CD4-positive, alpha-beta T cell treated with Interleukin-4 for 4 hours (primary cell): ENCODE measurements at regions not wholly inside any gene's neighbourhood (a gene's known extent, or its start where the extent isn't known, plus 50 kb on each side); places are given as distances from the start of the nearest gene placed in this dataset.
"Not testable (repeated sequence)": the region's sequence is repeated elsewhere in the genome, so short reads cannot be mapped to it uniquely, and the experiment has no call there.

Experiments used
- DNase-seq: peaks from one replicate; pipeline ENCODE4 v3.0.0-alpha.2; 2020

- DNase-seq: no peak
Observed at GRCh38 chr6:9365378-9365777, 930.0 kb upstream of the SLC35B3 start.

DNA sequence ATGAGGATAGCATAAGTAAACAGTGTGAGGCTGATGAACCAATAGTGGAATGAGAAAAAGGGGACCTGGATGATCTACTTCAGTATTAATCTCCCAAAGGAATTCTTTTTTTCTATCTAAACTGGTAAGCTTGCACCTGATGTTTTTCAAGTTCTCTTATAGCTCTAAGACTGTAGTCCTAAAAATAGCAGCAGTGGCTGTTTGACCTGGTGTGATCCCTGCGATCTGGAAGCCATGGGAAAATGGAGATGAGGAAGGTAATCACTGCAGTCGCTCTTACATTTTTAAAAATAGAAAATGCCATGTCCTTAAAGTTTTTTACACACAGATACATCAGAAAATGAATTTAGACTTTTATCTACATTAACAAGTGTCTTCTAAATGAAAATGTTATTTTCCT is 926.4 kb upstream of the SLC35B3 start:
- DNase-seq: no peak

GRCh38 chr6:9360881-9361280 is 925.5 kb upstream of the SLC35B3 start:
- DNase-seq: no peak

GRCh38 chr6:9347608-9348007 is 912.3 kb upstream of the SLC35B3 start:
- no peak for DNase-seq

- no peak for DNase-seq
Observed at GRCh38 chr6:9346923-9347322, 911.6 kb upstream of the SLC35B3 start.

- no peak for DNase-seq
Observed at GRCh38 chr6:9335431-9335830, 900.1 kb upstream of the SLC35B3 start.

- DNase-seq: no peak
Observed at GRCh38 chr6:9334979-9335378, 899.6 kb upstream of the SLC35B3 start.

- no peak for DNase-seq
Observed at GRCh38 chr6:9332241-9332780, 897.0 kb upstream of the SLC35B3 start.

- no peak for DNase-seq
Observed at GRCh38 chr6:9316831-9317230, 881.5 kb upstream of the SLC35B3 start.

GRCh38 chr6:9315966-9316650 is 880.8 kb upstream of the SLC35B3 start:
- DNase-seq: no peak

- DNase-seq: no peak
Observed at GRCh38 chr6:9308284-9308683, 872.9 kb upstream of the SLC35B3 start.

DNA sequence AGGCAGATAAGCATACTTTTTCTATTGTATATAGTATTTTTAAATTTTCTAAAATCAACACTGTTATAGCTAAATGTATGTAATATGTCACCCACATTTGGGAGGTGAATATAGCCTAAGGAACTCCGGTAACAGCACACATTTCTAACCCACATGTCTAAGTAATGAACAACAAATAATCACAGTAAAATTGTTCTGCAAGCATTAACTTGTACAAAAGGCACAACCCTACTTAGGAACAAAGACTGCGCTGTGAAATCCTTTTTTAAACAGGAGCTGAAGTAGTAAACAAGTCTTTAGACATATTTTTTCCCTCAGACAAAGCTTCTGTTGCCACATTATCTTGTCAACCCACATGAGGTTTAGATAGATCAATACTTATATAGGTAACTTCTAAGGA is 872.4 kb upstream of the SLC35B3 start:
- DNase-seq: no peak

- DNase-seq: no peak
Observed at GRCh38 chr6:9307187-9307586, 871.8 kb upstream of the SLC35B3 start.

DNA sequence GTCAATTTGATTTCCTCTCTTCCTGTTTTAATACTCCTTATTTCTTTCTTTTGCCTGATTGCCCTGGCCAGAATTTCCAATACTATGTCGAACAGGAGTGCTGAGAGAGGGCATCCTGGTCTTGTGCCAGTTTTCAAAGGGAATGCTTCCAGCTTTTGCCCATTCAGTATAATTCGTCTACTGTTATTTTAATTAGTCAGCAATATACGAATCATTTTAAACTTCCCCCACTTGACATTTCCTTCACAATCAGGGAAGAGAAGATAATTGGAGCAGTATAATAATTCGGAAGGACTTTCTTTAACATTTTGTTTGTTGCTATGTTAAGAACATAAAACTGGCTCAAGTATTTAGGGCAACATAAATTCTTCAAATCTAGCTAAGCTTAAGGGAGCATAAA is 860.3 kb upstream of the SLC35B3 start:
- DNase-seq: no peak

- no peak for DNase-seq
Observed at GRCh38 chr6:9292975-9293374, 857.6 kb upstream of the SLC35B3 start.

- not testable (repeated sequence) for DNase-seq
Observed at GRCh38 chr6:9290342-9290741, 855.0 kb upstream of the SLC35B3 start.

DNA sequence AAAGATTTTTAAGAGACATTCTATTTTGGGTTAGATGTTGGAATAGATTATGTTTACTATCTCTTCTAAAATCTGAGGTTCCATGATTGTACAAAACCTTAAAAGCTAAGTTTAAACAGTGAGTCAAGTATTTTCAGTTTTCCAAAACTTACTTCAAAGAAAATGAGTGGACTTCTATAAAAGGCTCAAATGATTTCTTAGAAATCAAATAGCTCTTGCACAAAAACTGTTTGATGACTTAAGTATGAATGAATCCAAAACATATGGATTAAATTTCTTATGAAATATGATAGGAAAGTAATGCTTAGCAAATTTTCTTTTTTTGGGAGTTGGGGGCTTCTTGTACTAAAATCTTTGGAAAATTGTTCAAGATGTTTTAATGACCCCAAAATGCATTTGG is 837.3 kb upstream of the SLC35B3 start:
- DNase-seq: no peak

DNA sequence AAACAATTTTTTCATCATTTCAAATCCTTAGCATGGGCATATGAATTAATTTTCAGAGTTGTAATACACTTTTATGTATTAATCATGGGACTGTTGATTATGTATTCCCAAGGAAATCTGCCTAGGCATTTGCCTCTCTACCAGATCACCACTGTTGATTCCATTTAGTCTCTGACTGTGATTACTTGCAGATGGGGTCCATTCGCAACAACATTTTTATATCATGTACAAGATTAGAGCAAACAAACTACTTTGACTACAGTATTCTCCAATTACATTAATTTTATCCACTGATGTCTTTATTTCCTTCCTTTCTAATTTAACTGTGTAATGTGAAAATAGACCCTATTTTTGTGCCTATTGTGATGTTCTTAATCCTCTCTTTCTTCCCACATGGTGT is 831.4 kb upstream of the SLC35B3 start:
- no peak for DNase-seq

DNA sequence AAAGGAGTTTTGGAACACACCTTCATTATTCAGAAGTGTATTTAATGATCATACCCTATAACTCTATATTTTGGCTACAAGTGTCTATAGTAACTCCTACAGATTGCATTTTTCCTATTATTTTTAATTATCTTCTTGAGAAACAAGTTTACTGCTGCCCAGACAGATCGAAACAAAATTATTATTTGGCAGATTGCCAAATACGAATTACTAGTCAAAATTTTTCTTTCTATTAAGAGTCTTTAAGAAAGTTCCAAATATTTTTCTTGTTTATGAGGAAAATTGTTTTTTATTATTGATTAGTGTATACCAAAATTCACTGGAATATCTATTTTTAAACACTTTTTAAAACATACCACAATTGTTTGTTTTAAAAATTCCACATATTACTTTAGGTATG is 821.9 kb upstream of the SLC35B3 start:
- DNase-seq: no peak

- no peak for DNase-seq
Observed at GRCh38 chr6:9254251-9254650, 818.9 kb upstream of the SLC35B3 start.

DNA sequence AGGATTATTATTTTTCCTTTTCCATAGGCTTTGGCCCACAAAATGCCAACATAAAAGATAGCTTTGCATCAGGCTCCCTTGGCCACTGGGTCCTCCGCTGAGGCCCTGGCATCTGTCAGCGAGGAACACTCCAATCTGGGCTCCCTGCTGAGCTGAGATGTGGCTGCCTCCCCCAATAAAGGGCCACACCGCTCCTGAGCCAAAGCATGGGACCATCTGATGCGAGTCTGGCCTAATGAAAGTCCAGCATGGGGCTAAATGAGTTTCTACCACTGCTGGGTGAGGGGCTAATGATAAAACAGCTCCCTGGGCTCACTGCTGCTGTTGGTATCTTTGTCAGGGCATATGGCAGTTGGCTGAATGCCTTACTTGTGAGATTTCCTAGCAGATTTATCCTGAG is 817.5 kb upstream of the SLC35B3 start:
- DNase-seq: no peak

- DNase-seq: no peak
Observed at GRCh38 chr6:9250852-9251251, 815.5 kb upstream of the SLC35B3 start.

- DNase-seq: no peak
Observed at GRCh38 chr6:9248133-9248532, 812.8 kb upstream of the SLC35B3 start.

DNA sequence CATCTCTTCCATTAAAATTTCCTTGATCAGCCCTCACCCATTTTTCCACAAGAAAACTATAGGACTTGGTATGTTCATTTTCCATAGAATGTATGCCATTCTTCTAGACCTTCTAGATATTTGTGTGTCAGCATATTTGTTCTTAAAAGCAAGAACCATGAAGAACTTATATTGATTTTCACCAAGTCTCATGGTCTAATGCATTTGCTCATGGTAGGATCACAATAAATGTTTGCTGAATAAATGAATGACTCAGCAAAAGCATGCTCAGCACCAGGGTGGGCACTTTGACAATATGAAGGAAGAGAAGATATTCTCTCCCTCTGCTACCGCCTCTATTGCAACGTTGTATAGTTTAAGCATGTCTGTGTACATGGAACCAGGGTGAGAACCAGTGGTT is 805.5 kb upstream of the SLC35B3 start:
- no peak for DNase-seq

GRCh38 chr6:9236443-9236842 is 801.1 kb upstream of the SLC35B3 start:
- no peak for DNase-seq
